K562 (cell line): ENCODE measurements at regions not wholly inside any gene's neighbourhood (a gene's known extent, or its start where the extent isn't known, plus 50 kb on each side); places are given as distances from the start of the nearest gene placed in this dataset.
A peak's percentile ranks its signal among the peaks of the same experiment; 100 is the strongest.

ENCODE experiments used
- KDM1A ChIP-seq, 2 experiments: fragments of 450-650 bp; IDR thresholded peaks; 2 replicates each; pipeline ENCODE4 v1.6.1; 2016; ENCODE audit warnings: mild to moderate bottlenecking in 2 of 2
- MEIS2 ChIP-seq: fragments of 450-650 bp; IDR thresholded peaks from 2 replicates; pipeline ENCODE4 v1.6.1; 2014; ENCODE audit warnings: mild to moderate bottlenecking; ENCODE audit not compliant: partially characterized antibody
- MTA3 ChIP-seq: fragments of 450-650 bp; formaldehyde crosslinking; IDR thresholded peaks from 2 replicates; pipeline ENCODE4 v1.6.1; 2017; ENCODE audit warnings: mild to moderate bottlenecking, borderline replicate concordance
- NRF1 ChIP-seq, 2 experiments: fragments of 450-650 bp; IDR thresholded peaks in 1 of 2; conservative IDR thresholded peaks in 1 of 2; 2 replicates each; pipeline ENCODE4 v1.6.1; 2014; ENCODE audit warnings: mild to moderate bottlenecking in 2 of 2
- PHF21A ChIP-seq: fragments of 450-650 bp; IDR thresholded peaks from 2 replicates; pipeline ENCODE4 v1.6.1; 2017; ENCODE audit warnings: low read depth, borderline replicate concordance
- PHF8 ChIP-seq: fragments of 200-600 bp; sonication (generic); IDR thresholded peaks from 2 replicates; pipeline ENCODE4 v1.6.1; 2012; ENCODE audit warnings: mixed run types, mild to moderate bottlenecking, inconsistent platforms, low read length, moderate library complexity, borderline replicate concordance
- SOX6 ChIP-seq: fragments of 450-650 bp; IDR thresholded peaks from 2 replicates; pipeline ENCODE4 v1.6.1; 2014; ENCODE audit warnings: mild to moderate bottlenecking
- ZNF384 ChIP-seq: IDR thresholded peaks from 2 replicates; pipeline ENCODE4 v1.6.1; 2012; ENCODE audit warnings: low read depth, low read length, improper control_type of control experiment
- TF ChIP-seq, protein P1 (sequence below), 2 experiments: IDR thresholded peaks; 2 replicates each; pipeline ENCODE4 v1.6.1; 2011; ENCODE audit warnings: borderline replicate concordance in 1 of 2, control low read depth in 1 of 2, low read depth in 1 of 2, low read length in 1 of 2, mild to moderate bottlenecking in 1 of 2, mixed read lengths in 1 of 2, moderate library complexity in 1 of 2; ENCODE audit not compliant: insufficient read depth in 1 of 2, insufficient read length in 1 of 2, poor library complexity in 1 of 2, severe bottlenecking in 1 of 2; ENCODE audit errors: extremely low read depth in 1 of 2
- TF ChIP-seq, protein P2 (sequence below): fragments of 450-650 bp; formaldehyde crosslinking; IDR thresholded peaks from 2 replicates; pipeline ENCODE4 v1.4.0; 2020; ENCODE audit warnings: mild to moderate bottlenecking
- TF ChIP-seq, protein P3 (sequence below), 2 experiments: fragments of 450-650 bp; conservative IDR thresholded peaks; 2 replicates each; pipeline ENCODE4 v1.6.1; 2017; ENCODE audit warnings: mild to moderate bottlenecking in 2 of 2, moderate library complexity in 2 of 2
- TF ChIP-seq, protein P4 (sequence below): fragments of 250-450 bp; sonication (Bioruptor Pico); IDR thresholded peaks from 2 replicates; pipeline ENCODE4 v1.8.0; 2022; ENCODE audit warnings: inconsistent platforms, mild to moderate bottlenecking, moderate library complexity, borderline replicate concordance
- TF ChIP-seq, protein P5 (sequence below): fragments of 200-800 bp; sonication (Bioruptor generic); IDR thresholded peaks from 2 replicates; pipeline ENCODE4 v1.6.1; 2017; ENCODE audit warnings: missing genetic modification characterization, missing compliant biosample characterization
- TF ChIP-seq, protein P6 (sequence below), 2 experiments: fragments of 450-650 bp; IDR thresholded peaks; 2 replicates each; pipeline ENCODE4 v1.6.1; 2016
- TF ChIP-seq, protein P7 (sequence below): conservative IDR thresholded peaks from 2 replicates; pipeline ENCODE4 v1.6.1; 2011; ENCODE audit warnings: low read depth, mild to moderate bottlenecking, low read length; ENCODE audit not compliant: control insufficient read depth

DNA sequence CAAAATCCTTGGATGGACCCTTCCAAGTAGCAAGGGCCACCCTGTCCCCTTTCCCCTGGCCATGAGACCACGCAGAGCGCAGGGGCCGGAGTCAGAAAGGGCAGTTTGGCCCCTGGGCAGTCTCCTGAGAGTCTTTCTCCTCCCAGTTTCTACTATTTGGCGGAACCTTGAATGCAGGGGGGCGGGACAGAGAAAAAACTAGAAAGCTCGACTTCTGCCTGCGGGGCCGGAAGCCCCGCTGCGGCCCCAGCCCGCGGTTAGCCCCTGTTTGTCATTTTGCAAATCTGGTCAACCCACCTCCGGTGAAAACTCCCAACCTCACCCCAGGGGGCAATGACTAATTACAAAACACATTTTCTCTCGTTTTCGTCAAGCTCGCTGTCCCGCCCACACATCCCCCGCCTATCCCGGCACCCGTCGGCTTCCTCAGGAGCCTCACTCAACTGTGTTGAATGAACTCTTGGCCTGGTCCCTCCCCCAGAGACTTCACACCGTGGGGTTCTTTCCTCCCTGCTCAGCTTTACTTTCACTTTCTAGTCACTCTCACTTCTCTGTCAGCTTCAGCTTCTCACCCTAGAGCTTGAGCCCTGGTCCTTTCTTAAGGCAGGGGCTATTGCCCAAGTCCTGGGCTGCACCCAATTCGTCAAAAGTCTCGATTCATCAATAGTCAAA lies 66.7 kb downstream of the IRF2BPL start (continued):
- peak; percentile 14; the same call in 1 of the 2 replicates for TF ChIP-seq SOX6
- TF ChIP-seq, protein P1, sequence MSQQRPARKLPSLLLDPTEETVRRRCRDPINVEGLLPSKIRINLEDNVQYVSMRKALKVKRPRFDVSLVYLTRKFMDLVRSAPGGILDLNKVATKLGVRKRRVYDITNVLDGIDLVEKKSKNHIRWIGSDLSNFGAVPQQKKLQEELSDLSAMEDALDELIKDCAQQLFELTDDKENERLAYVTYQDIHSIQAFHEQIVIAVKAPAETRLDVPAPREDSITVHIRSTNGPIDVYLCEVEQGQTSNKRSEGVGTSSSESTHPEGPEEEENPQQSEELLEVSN (IDR thresholded peaks at IDR 0.05; ENCODE audit: borderline replicate concordance in 1 of 2, extremely low read depth in 1 of 2, insufficient read depth in 1 of 2, insufficient read length in 1 of 2, low read depth in 1 of 2, low read length in 1 of 2, poor library complexity in 1 of 2, severe bottlenecking in 1 of 2), result peak in 1 of 2 experiments; percentile 47
- peak; percentile 24; the same call in 1 of the 2 replicates for TF ChIP-seq PHF8
- TF ChIP-seq, protein P2, sequence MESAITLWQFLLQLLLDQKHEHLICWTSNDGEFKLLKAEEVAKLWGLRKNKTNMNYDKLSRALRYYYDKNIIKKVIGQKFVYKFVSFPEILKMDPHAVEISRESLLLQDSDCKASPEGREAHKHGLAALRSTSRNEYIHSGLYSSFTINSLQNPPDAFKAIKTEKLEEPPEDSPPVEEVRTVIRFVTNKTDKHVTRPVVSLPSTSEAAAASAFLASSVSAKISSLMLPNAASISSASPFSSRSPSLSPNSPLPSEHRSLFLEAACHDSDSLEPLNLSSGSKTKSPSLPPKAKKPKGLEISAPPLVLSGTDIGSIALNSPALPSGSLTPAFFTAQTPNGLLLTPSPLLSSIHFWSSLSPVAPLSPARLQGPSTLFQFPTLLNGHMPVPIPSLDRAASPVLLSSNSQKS, result no peak
- TF ChIP-seq, protein P3, sequence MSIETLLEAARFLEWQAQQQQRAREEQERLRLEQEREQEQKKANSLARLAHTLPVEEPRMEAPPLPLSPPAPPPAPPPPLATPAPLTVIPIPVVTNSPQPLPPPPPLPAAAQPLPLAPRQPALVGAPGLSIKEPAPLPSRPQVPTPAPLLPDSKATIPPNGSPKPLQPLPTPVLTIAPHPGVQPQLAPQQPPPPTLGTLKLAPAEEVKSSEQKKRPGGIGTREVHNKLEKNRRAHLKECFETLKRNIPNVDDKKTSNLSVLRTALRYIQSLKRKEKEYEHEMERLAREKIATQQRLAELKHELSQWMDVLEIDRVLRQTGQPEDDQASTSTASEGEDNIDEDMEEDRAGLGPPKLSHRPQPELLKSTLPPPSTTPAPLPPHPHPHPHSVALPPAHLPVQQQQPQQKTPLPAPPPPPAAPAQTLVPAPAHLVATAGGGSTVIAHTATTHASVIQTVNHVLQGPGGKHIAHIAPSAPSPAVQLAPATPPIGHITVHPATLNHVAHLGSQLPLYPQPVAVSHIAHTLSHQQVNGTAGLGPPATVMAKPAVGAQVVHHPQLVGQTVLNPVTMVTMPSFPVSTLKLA (conservative IDR thresholded peaks at IDR 0.05), result peak in 1 of 2 experiments; percentile 63; a peak in 2 of 4 replicates
- TF ChIP-seq, protein P4, sequence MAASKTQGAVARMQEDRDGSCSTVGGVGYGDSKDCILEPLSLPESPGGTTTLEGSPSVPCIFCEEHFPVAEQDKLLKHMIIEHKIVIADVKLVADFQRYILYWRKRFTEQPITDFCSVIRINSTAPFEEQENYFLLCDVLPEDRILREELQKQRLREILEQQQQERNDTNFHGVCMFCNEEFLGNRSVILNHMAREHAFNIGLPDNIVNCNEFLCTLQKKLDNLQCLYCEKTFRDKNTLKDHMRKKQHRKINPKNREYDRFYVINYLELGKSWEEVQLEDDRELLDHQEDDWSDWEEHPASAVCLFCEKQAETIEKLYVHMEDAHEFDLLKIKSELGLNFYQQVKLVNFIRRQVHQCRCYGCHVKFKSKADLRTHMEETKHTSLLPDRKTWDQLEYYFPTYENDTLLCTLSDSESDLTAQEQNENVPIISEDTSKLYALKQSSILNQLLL (CRISPR knock-in tag), result no peak
- no peak for TF ChIP-seq MTA3
- TF ChIP-seq, protein P5, sequence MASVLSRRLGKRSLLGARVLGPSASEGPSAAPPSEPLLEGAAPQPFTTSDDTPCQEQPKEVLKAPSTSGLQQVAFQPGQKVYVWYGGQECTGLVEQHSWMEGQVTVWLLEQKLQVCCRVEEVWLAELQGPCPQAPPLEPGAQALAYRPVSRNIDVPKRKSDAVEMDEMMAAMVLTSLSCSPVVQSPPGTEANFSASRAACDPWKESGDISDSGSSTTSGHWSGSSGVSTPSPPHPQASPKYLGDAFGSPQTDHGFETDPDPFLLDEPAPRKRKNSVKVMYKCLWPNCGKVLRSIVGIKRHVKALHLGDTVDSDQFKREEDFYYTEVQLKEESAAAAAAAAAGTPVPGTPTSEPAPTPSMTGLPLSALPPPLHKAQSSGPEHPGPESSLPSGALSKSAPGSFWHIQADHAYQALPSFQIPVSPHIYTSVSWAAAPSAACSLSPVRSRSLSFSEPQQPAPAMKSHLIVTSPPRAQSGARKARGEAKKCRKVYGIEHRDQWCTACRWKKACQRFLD (CRISPR knock-in tag), result peak; percentile 60; the same call in 1 of the 2 replicates
- TF ChIP-seq MEIS2, result peak; percentile 59
- TF ChIP-seq, protein P6, sequence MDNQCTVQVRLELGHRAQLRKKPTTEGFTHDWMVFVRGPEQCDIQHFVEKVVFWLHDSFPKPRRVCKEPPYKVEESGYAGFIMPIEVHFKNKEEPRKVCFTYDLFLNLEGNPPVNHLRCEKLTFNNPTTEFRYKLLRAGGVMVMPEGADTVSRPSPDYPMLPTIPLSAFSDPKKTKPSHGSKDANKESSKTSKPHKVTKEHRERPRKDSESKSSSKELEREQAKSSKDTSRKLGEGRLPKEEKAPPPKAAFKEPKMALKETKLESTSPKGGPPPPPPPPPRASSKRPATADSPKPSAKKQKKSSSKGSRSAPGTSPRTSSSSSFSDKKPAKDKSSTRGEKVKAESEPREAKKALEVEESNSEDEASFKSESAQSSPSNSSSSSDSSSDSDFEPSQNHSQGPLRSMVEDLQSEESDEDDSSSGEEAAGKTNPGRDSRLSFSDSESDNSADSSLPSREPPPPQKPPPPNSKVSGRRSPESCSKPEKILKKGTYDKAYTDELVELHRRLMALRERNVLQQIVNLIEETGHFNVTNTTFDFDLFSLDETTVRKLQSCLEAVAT (IDR thresholded peaks at IDR 0.05), result 0 out of 4 replicates have a peak, but pooled peaks of 1 of the 2 experiments have one; percentile 62
- TF ChIP-seq KDM1A (IDR thresholded peaks at IDR 0.05), result peak; percentile 95 to 96
- TF ChIP-seq, protein P7, sequence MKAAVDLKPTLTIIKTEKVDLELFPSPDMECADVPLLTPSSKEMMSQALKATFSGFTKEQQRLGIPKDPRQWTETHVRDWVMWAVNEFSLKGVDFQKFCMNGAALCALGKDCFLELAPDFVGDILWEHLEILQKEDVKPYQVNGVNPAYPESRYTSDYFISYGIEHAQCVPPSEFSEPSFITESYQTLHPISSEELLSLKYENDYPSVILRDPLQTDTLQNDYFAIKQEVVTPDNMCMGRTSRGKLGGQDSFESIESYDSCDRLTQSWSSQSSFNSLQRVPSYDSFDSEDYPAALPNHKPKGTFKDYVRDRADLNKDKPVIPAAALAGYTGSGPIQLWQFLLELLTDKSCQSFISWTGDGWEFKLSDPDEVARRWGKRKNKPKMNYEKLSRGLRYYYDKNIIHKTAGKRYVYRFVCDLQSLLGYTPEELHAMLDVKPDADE, result 0 out of 2 replicates have a peak, but pooled peaks have one; percentile 19
- TF ChIP-seq PHF21A, result peak; percentile 98
- TF ChIP-seq ZNF384, result peak; percentile 52; the same call in 1 of the 2 replicates
- peak; percentile 25; a peak in 2 of 4 replicates for TF ChIP-seq NRF1 (conservative IDR thresholded peaks at IDR 0.05 in 1 of 2, IDR thresholded peaks at IDR 0.05 in 1 of 2)
